OCI-LY7 (cell line): ENCODE measurements at regions not wholly inside any gene's neighbourhood (a gene's known extent, or its start where the extent isn't known, plus 50 kb on each side); places are given as distances from the start of the nearest gene placed in this dataset.

Experiments used
- BruUV-seq: library from RNA; stranded (reverse); fragments of 400-500 nt; replicated peaks from 2 replicates; lab custom pipeline; 2021; lab: Mats Ljungman, UMichigan
- CTCF ChIA-PET: fragments of 300-600 bp; sonication (Branson Sonifier 250); formaldehyde crosslinking; loops from one replicate; lab custom pipeline; 2022; ENCODE audit warnings: antibody characterized with exemption; ENCODE audit not compliant: unreplicated experiment; lab: Charles Lee
- POLR2A ChIA-PET: fragments of 300-600 bp; sonication (Branson Sonifier 250); formaldehyde crosslinking; loops from one replicate; lab custom pipeline; 2022; ENCODE audit warnings: antibody characterized with exemption; lab: Charles Lee
- DNase-seq: peaks from one replicate; pipeline ENCODE4 v3.0.0-alpha.2; 2015; ENCODE audit warnings: low spot score
- H2AFZ ChIP-seq: fragments of 200-600 bp; sonication (generic), shearing (Covaris generic); 2 replicates; pipeline ENCODE4 v1.6.1; 2014; ENCODE audit warnings: mild to moderate bottlenecking, antibody characterized with exemption, low read length, moderate library complexity
- H3K27ac ChIP-seq: fragments of 200-600 bp; sonication (generic); 2 replicates; pipeline ENCODE4 v1.5.1; 2014; ENCODE audit warnings: mixed run types, low read depth, mild to moderate bottlenecking, moderate library complexity, low read length, inconsistent platforms; ENCODE audit not compliant: poor library complexity, severe bottlenecking
- H3K36me3 ChIP-seq: fragments of 200-600 bp; sonication (generic); 2 replicates; pipeline ENCODE4 v1.6.1; 2014; ENCODE audit warnings: mild to moderate bottlenecking, antibody characterized with exemption, low read length, moderate library complexity, mixed read lengths; ENCODE audit not compliant: insufficient read depth
- H3K4me1 ChIP-seq: fragments of 200-600 bp; sonication (generic); 2 replicates; pipeline ENCODE4 v1.5.1; 2014; ENCODE audit warnings: mild to moderate bottlenecking, low read length; ENCODE audit not compliant: insufficient read depth, poor library complexity, severe bottlenecking
- H3K4me2 ChIP-seq: fragments of 200-600 bp; sonication (generic); 2 replicates; pipeline ENCODE4 v1.6.1; 2014; ENCODE audit warnings: mild to moderate bottlenecking, low read length
- H3K4me3 ChIP-seq: fragments of 200-600 bp; sonication (generic); 2 replicates; pipeline ENCODE4 v1.5.1; 2014; ENCODE audit warnings: mild to moderate bottlenecking, low read depth, low read length; ENCODE audit not compliant: poor library complexity, severe bottlenecking
- H3K79me2 ChIP-seq: fragments of 200-600 bp; sonication (generic); 2 replicates; pipeline ENCODE4 v1.6.1; 2016; ENCODE audit warnings: low read depth, mild to moderate bottlenecking, low read length, moderate library complexity, mixed read lengths; ENCODE audit not compliant: insufficient read depth
- H3K9me2 ChIP-seq: fragments of 200-600 bp; sonication (generic); 2 replicates; pipeline ENCODE4 v1.6.1; 2016; ENCODE audit warnings: mild to moderate bottlenecking, low read length, mixed read lengths; ENCODE audit not compliant: insufficient read depth
- H3K9me3 ChIP-seq: fragments of 200-600 bp; sonication (generic); 2 replicates; pipeline ENCODE4 v1.6.1; 2014; ENCODE audit warnings: mild to moderate bottlenecking, mixed run types, low read length, mixed read lengths
- H4K20me1 ChIP-seq: fragments of 200-600 bp; sonication (generic); 2 replicates; pipeline ENCODE4 v1.6.1; 2014; ENCODE audit warnings: mild to moderate bottlenecking, antibody characterized with exemption, low read length, moderate library complexity, mixed read lengths; ENCODE audit not compliant: insufficient read depth
- CTCF ChIP-seq: fragments of 200-600 bp; sonication (generic); conservative IDR thresholded peaks from 2 replicates; pipeline ENCODE4 v1.5.1; 2014; ENCODE audit warnings: mild to moderate bottlenecking, antibody characterized with exemption, low read length, moderate library complexity, mixed read lengths
- EZH2phosphoT487 ChIP-seq: fragments of 200-600 bp; sonication (generic); IDR thresholded peaks from 2 replicates; pipeline ENCODE4 v1.6.1; 2018; ENCODE audit warnings: low read depth, borderline replicate concordance, mild to moderate bottlenecking, mixed run types, antibody characterized with exemption, low read length, moderate library complexity, mixed read lengths
- intact Hi-C: fragments of 100-400 bp; cut with micrococcal nuclease; formaldehyde crosslinking; loops from one replicate; pipeline ENCODE4 v1.10.0; 2022; ENCODE audit not compliant: unreplicated experiment

DNA sequence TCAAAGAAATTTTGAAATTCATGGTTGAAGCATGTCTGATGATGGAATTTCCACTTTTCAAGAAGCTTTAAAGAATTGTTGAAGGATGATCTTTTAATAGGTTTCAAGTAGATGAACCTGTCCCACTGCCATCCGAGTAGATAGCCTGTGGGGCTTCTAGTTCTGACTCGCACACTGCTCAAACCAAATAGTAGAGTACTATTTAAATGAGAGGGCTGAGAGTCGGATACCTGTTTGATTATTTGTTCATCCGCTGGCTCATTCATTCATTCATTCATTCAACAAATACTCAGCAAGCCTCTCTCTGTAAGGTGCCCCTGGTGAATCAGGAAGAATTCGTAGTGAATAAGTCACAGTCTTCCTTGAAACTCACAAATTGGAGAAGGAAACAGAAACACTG, 108.2 kb upstream of the IRX5 start:
- H3K36me3 ChIP-seq = no peaks in the 10 kb centered on the region
- no peaks in the 10 kb centered on the region for H4K20me1 ChIP-seq
- H2AFZ ChIP-seq = no peak overlapping the region
- CTCF ChIA-PET = no interaction called here
- no peaks in the 10 kb centered on the region for H3K9me3 ChIP-seq
- no peaks in the 10 kb centered on the region for H3K79me2 ChIP-seq
- no peak for TF ChIP-seq EZH2phosphoT487
- no peak for TF ChIP-seq CTCF
- POLR2A ChIA-PET = interaction anchor here (0.6 to 0.9 kb wide), 2 partner anchors 11 to 22 kb away, joined by 3 to 4 read pairs; no protein-coding TSS in a partner anchor
- intact Hi-C loops = no loop called here
- DNase-seq = no peak
- BruUV-seq = no TSS peak
- no peak overlapping the region for H3K4me2 ChIP-seq
- no peaks in the 10 kb centered on the region for H3K4me1 ChIP-seq
- no peak overlapping the region for H3K4me3 ChIP-seq
- H3K27ac ChIP-seq = no peak overlapping the region
- no peaks in the 10 kb centered on the region for H3K9me2 ChIP-seq

DNA sequence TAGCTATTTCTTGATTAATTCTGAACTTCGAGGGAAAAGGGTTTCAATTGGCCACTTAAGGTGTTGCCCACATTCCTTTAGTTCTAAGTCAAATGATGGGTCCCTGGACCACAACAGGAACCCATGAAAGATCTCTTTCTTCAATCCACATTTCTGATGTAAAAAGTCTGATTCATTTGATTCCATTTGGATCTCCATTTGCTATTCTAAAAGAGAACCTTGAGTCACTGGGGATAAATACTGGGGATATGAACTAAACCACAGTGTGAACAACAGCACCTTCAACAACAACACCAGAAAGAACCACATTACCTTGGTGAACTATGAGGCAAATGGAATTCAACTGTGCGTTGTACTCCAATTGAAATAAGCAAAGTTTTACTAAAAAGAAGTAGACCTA, 108.9 kb upstream of the IRX5 start:
- Histone ChIP-seq H2AFZ (no peak overlapping the region), H4K20me1 (no peaks in the 10 kb centered on the region), H3K4me2 (no peak overlapping the region), H3K27ac (no peak overlapping the region), H3K9me3 (no peaks in the 10 kb centered on the region), H3K79me2 (no peaks in the 10 kb centered on the region), H3K4me3 (no peak overlapping the region), H3K9me2 (no peaks in the 10 kb centered on the region), H3K36me3 (no peaks in the 10 kb centered on the region), H3K4me1 (no peaks in the 10 kb centered on the region)
- DNase-seq = no peak
- intact Hi-C loops = no loop called here
- TF ChIP-seq EZH2phosphoT487 (no peak), CTCF (no peak)
- CTCF ChIA-PET = no interaction called here
- POLR2A ChIA-PET = interaction anchor here (0.7 to 0.9 kb wide), 3 partner anchors 29 to 284 kb away, joined by 3 to 6 read pairs (median 5); no protein-coding TSS in a partner anchor
- no TSS peak for BruUV-seq

DNA sequence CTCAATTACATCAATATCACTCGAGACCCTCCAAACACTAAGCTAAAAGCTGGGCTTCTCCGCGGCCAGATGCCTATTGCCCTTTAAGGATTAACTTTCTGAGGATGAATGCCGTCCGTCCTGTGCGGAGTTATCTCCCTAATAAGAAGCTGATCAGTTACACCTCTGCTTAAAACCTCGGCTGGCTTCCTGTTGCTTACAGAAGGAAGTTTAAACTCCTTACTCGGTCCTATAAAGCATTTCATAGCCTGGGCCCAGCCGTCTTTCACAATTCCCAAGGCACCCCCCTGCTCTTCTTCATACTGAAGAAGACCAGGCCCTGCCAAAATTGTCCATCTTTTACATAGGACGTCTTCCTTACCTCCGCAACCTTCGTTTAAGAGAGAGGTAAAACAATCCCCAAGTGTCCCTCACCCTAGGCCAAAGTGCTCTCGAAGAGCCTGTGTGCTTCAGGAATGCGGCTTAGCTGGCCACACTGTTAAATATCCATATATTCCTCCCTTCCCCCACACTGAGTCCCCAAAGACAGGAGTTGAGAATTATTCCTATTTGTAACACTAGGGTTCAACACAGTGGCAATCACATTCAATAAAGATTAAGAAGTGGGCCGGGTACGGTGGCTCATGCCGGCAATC, 112.6 kb upstream of the IRX5 start:
- intact Hi-C loops = loop anchor here (5.0 to 10.0 kb wide), 2 partner anchors 109 to 137 kb away; no protein-coding TSS in a partner anchor
- no peak overlapping the region for H2AFZ ChIP-seq
- no peaks in the 10 kb centered on the region for H3K9me3 ChIP-seq
- CTCF ChIA-PET = no interaction called here
- H3K27ac ChIP-seq = no peak overlapping the region
- H4K20me1 ChIP-seq = no peaks in the 10 kb centered on the region
- DNase-seq = no peak
- H3K4me2 ChIP-seq = no peak overlapping the region
- H3K4me1 ChIP-seq = no peaks in the 10 kb centered on the region
- no peaks in the 10 kb centered on the region for H3K36me3 ChIP-seq
- TF ChIP-seq CTCF (no peak), EZH2phosphoT487 (no peak)
- no peaks in the 10 kb centered on the region for H3K9me2 ChIP-seq
- no peak overlapping the region for H3K4me3 ChIP-seq
- POLR2A ChIA-PET = interaction anchor here (0.7 kb wide), 1 partner anchor 14 kb away, joined by 3 read pairs; no protein-coding TSS in a partner anchor
- no peaks in the 10 kb centered on the region for H3K79me2 ChIP-seq
- BruUV-seq = no TSS peak
